Fibroblast of lung (primary cell): ENCODE measurements at regions not wholly inside any gene's neighbourhood (a gene's known extent, or its start where the extent isn't known, plus 50 kb on each side); places are given as distances from the start of the nearest gene placed in this dataset.
"Not testable (repeated sequence)": the region's sequence is repeated elsewhere in the genome, so short reads cannot be mapped to it uniquely, and the experiment has no call there.

ENCODE experiments used
- CTCF ChIP-seq, 2 donors: IDR thresholded peaks in 1 of 2; conservative IDR thresholded peaks in 1 of 2; 1 replicate in 1 of 2; 2 replicates in 1 of 2; pipeline ENCODE4 v1.5.1; 2011 to 2012; ENCODE audit warnings: low read length in 2 of 2, control low read depth in 1 of 2, inconsistent platforms in 1 of 2, low read depth in 1 of 2, mild to moderate bottlenecking in 1 of 2
- EZH2 ChIP-seq: IDR thresholded peaks from 2 replicates; pipeline ENCODE4 v1.5.1; 2012; ENCODE audit warnings: low read length, control low read depth, mild to moderate bottlenecking; ENCODE audit errors: missing control alignments

GRCh38 chr18:14395533-14395932, 147.9 kb downstream of the POTEC start:
- not testable (repeated sequence) for TF ChIP-seq CTCF (conservative IDR thresholded peaks at IDR 0.05 in 1 of 2, IDR thresholded peaks at IDR 0.05 in 1 of 2; ENCODE audit: low read depth in 1 of 2, low read length in 2 of 2); EZH2
